NOMO-1 (cell line): ENCODE measurements at regions not wholly inside any gene's neighbourhood (a gene's known extent, or its start where the extent isn't known, plus 50 kb on each side); places are given as distances from the start of the nearest gene placed in this dataset.
A peak's percentile ranks its signal among the peaks of the same experiment; 100 is the strongest.

Experiments
- DNase-seq, 2 experiments: peaks; one replicate each; lab custom pipeline; 2025; ENCODE audit not compliant: unreplicated experiment in 2 of 2; lab: John Stamatoyannopoulos, UW

DNA sequence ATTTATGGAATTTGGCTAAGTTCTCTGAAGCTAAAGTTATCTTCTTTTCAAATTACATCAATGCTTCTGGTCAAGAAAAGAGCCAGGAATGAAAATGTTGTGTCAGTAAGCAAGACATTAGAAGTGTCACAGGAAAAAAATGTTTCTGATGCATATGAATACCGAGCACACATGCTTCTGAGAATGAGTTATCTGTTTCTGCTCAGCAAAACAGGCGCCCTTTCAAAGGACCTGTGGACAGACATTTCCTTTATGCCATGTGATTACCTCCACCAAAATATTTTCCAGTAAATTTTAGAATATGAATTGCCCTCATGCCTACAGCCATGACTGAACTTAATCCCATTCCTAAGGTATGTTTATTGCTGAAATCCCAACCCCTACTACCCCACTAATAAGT, 55.4 kb upstream of the RNF180 start:
- no peak for DNase-seq

GRCh38 chr5:64108674-64109073, 57.0 kb upstream of the RNF180 start:
- DNase-seq, result no peak

DNA sequence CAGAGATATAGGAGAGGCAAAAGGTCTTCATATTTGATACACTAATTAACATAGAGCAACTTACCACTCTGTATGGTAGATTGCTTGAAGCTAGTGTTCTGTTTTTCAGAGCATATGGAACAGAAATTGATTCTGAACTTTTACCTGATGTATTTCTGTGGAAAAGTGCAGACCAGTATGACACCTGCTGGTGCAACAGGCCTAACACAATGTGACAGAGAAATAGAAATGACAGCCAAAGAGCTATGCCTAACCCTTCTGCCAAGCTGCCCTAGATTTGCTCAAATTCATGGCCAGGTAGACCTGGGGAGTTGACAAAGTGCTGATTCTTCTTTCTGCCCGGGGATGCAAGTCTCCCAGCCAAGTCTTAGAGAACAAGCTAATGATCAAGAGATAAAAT, 65.4 kb upstream of the RNF180 start:
- DNase-seq, result no peak

- no peak for DNase-seq
Observed at GRCh38 chr5:64096771-64097170, 68.9 kb upstream of the RNF180 start.

DNA sequence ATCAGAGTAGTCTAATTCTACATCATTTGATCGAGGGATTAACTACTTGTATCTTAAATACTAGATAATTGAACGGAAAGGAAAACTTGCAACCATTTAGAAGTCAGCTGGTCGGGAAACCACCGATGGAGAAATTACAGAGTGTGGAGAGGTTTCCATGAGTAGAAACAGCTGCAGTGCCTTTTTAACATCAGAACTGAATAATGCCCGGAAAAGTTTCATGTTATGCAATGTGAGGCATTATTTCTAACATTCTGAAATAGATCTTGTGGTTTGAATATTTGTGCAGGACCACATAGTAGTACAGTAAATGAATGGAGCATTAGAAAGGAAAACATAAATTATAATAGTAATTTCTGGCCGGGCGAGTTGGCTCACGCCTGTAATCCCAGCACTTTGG, 88.1 kb upstream of the RNF180 start:
- DNase-seq, result no peak

- peak in 1 of 2 experiments; percentile 12 for DNase-seq
Observed at GRCh38 chr5:64074533-64074932, 91.1 kb upstream of the RNF180 start.

- no peak for DNase-seq
Observed at GRCh38 chr5:64069486-64069885, 96.2 kb upstream of the RNF180 start.

- no peak for DNase-seq
Observed at GRCh38 chr5:64050296-64050695, 88.1 kb upstream of the HTR1A start.

DNA sequence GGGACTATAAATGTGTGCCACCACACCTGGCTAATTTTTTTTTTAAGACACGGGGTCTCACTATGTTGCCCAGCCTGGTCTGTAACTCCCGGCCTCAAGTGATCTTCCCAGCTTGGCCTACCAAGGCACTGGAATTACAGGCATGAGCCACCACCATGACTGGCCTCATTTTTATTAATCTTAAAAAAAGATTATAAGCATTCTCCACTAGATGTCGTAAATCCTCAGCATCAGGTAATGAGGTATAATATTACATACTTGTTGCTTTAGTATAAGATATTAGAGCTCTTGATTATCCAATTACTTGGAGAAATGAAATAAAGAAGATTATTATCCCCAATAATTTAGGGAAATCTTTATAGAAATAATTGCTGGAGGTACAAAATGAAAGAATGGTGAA, 78.2 kb upstream of the HTR1A start:
- no peak for DNase-seq

GRCh38 chr5:64026493-64026892, 64.2 kb upstream of the HTR1A start:
- no peak for DNase-seq

DNA sequence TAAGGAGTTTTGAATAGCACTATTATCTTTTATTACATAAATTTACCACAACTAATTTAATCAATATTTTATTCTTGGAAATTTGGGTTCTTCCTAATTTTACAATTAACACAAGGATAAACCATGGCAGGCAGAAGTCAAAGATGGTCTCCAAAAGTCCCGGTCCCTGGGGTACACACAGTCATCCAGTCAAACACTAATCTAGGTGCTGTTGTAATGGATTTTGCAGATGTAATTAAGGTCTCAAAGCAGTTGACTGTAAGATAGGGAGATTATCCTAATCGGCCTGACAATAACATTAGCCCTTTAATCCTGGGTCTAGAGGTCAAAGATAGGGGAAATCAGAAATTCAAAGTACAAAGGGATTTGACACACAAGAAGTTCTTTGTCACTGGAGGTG, 57.5 kb upstream of the HTR1A start:
- no peak for DNase-seq

GRCh38 chr5:64018966-64019365, 56.7 kb upstream of the HTR1A start:
- DNase-seq, result no peak

GRCh38 chr5:64015824-64016223, 53.6 kb upstream of the HTR1A start:
- no peak for DNase-seq
